BE2C (cell line): ENCODE measurements at regions not wholly inside any gene's neighbourhood (a gene's known extent, or its start where the extent isn't known, plus 50 kb on each side); places are given as distances from the start of the nearest gene placed in this dataset.
"Not testable (repeated sequence)": the region's sequence is repeated elsewhere in the genome, so short reads cannot be mapped to it uniquely, and the experiment has no call there.

Experiments used
- DNase-seq: peaks from one replicate; pipeline ENCODE4 v3.0.0-alpha.2; 2020
- H3K27me3 ChIP-seq: fragments of 250-450 bp; sonication (Bioruptor Pico); 2 replicates; pipeline ENCODE4 v1.5.1; 2020; ENCODE audit warnings: mild to moderate bottlenecking
- H3K36me3 ChIP-seq: fragments of 250-450 bp; sonication (Bioruptor Pico); 2 replicates; pipeline ENCODE4 v1.5.1; 2020; ENCODE audit warnings: mild to moderate bottlenecking
- H3K4me1 ChIP-seq: fragments of 250-450 bp; sonication (Bioruptor Pico); 2 replicates; pipeline ENCODE4 v1.5.1; 2020
- H3K4me3 ChIP-seq: 2 replicates; pipeline ENCODE4 v1.5.1; 2011; ENCODE audit warnings: low read depth, low read length
- H3K9me3 ChIP-seq: fragments of 250-450 bp; sonication (Bioruptor Pico); 2 replicates; pipeline ENCODE4 v1.5.1; 2020
- CTCF ChIP-seq: IDR thresholded peaks from 2 replicates; pipeline ENCODE4 v1.5.1; 2012; ENCODE audit warnings: mild to moderate bottlenecking, low read depth, low read length

GRCh38 chr10:125411724-125412123 lies 251.4 kb upstream of the CTBP2 start:
- Histone ChIP-seq H3K9me3 (no peaks in the 10 kb centered on the region), H3K36me3 (no peaks in the 10 kb centered on the region), H3K4me1 (no peaks in the 10 kb centered on the region), H3K27me3 (no peaks in the 10 kb centered on the region), H3K4me3 (no peak overlapping the region)
- DNase-seq = no peak
- TF ChIP-seq CTCF = no peak

- Histone ChIP-seq H3K27me3 (no peaks in the 10 kb centered on the region), H3K36me3 (no peaks in the 10 kb centered on the region), H3K4me1 (no peaks in the 10 kb centered on the region), H3K4me3 (no peak overlapping the region), H3K9me3 (no peaks in the 10 kb centered on the region)
- TF ChIP-seq CTCF = no peak
- no peak for DNase-seq
Observed at GRCh38 chr10:125409756-125410155, 249.4 kb upstream of the CTBP2 start.

GRCh38 chr10:125407557-125407956 lies 247.2 kb upstream of the CTBP2 start:
- Histone ChIP-seq H3K9me3 (no peaks in the 10 kb centered on the region), H3K4me1 (no peaks in the 10 kb centered on the region), H3K4me3 (no peak overlapping the region), H3K36me3 (no peaks in the 10 kb centered on the region), H3K27me3 (no peaks in the 10 kb centered on the region)
- no peak for DNase-seq
- TF ChIP-seq CTCF = no peak

- Histone ChIP-seq H3K36me3 (no peaks in the 10 kb centered on the region), H3K27me3 (no peaks in the 10 kb centered on the region), H3K9me3 (no peaks in the 10 kb centered on the region), H3K4me1 (no peaks in the 10 kb centered on the region), H3K4me3 (no peak overlapping the region)
- no peak for DNase-seq
- no peak for TF ChIP-seq CTCF
Observed at GRCh38 chr10:125407000-125407502, 246.7 kb upstream of the CTBP2 start.

- not testable (repeated sequence) for H3K4me1 ChIP-seq, H3K9me3 ChIP-seq, H3K36me3 ChIP-seq, H3K4me3 ChIP-seq, DNase-seq, H3K27me3 ChIP-seq
Observed at GRCh38 chr10:125404902-125405301, 244.5 kb upstream of the CTBP2 start.

GRCh38 chr10:125401462-125401861 lies 241.1 kb upstream of the CTBP2 start:
- TF ChIP-seq CTCF = no peak
- Histone ChIP-seq H3K4me1 (no peaks in the 10 kb centered on the region), H3K4me3 (no peak overlapping the region), H3K27me3 (no peaks in the 10 kb centered on the region), H3K9me3 (no peaks in the 10 kb centered on the region), H3K36me3 (no peaks in the 10 kb centered on the region)
- DNase-seq = no peak

- no peaks in the 10 kb centered on the region for H3K36me3 ChIP-seq
- H3K9me3 ChIP-seq = no peaks in the 10 kb centered on the region
- DNase-seq = no peak
- H3K4me1 ChIP-seq = no peaks in the 10 kb centered on the region
- no peaks in the 10 kb centered on the region for H3K27me3 ChIP-seq
- H3K4me3 ChIP-seq = no peak overlapping the region
- TF ChIP-seq CTCF = no peak
Observed at GRCh38 chr10:125399289-125399688, 238.9 kb upstream of the CTBP2 start.
